H9 (cell line): ENCODE measurements at regions not wholly inside any gene's neighbourhood (a gene's known extent, or its start where the extent isn't known, plus 50 kb on each side); places are given as distances from the start of the nearest gene placed in this dataset.

Experiments used
- DNase-seq: peaks from one replicate; pipeline ENCODE4 v3.0.0-alpha.2; 2017
- H2AFZ ChIP-seq: one replicate; pipeline ENCODE4 v1.6.1; 2013; ENCODE audit warnings: mild to moderate bottlenecking, low read length, control low read depth, moderate library complexity
- H2AK5ac ChIP-seq: 2 replicates; pipeline ENCODE4 v1.6.1; 2013; ENCODE audit warnings: low read length, control low read depth, mixed read lengths; ENCODE audit not compliant: insufficient read length
- H2BK120ac ChIP-seq: one replicate; pipeline ENCODE4 v1.6.1; 2013; ENCODE audit warnings: low read depth, mild to moderate bottlenecking, low read length, control low read depth, inconsistent platforms; ENCODE audit not compliant: poor library complexity, severe bottlenecking
- H2BK12ac ChIP-seq: 2 replicates; pipeline ENCODE4 v1.6.1; 2013; ENCODE audit warnings: low read length, control low read depth, mixed read lengths, low read depth; ENCODE audit not compliant: insufficient read length
- H2BK15ac ChIP-seq: 2 replicates; pipeline ENCODE4 v1.6.1; 2013; ENCODE audit warnings: low read depth, low read length, control low read depth
- H2BK20ac ChIP-seq: one replicate; pipeline ENCODE4 v1.6.1; 2013; ENCODE audit warnings: low read depth, mild to moderate bottlenecking, low read length, control low read depth, inconsistent platforms; ENCODE audit not compliant: poor library complexity, severe bottlenecking
- H2BK5ac ChIP-seq: 2 replicates; pipeline ENCODE4 v1.6.1; 2013; ENCODE audit warnings: low read length, control low read depth, mixed read lengths; ENCODE audit not compliant: insufficient read length
- H3K14ac ChIP-seq: 2 replicates; pipeline ENCODE4 v1.6.1; 2013; ENCODE audit warnings: low read length, control low read depth; ENCODE audit not compliant: insufficient read depth
- H3K18ac ChIP-seq: 2 replicates; pipeline ENCODE4 v1.6.1; 2013; ENCODE audit warnings: low read depth, mild to moderate bottlenecking, mixed read lengths, low read length, control low read depth; ENCODE audit not compliant: insufficient read length
- H3K23ac ChIP-seq: 2 replicates; pipeline ENCODE4 v1.6.1; 2013; ENCODE audit warnings: low read length, control low read depth, mixed read lengths, low read depth; ENCODE audit not compliant: insufficient read length
- H3K23me2 ChIP-seq: 2 replicates; pipeline ENCODE4 v1.6.1; 2013; ENCODE audit warnings: low read depth, mild to moderate bottlenecking, mixed read lengths, low read length, control low read depth; ENCODE audit not compliant: insufficient read length, poor library complexity, severe bottlenecking
- H3K27ac ChIP-seq: 2 replicates; pipeline ENCODE4 v1.5.1; 2013; ENCODE audit warnings: low read length, control low read depth, mixed read lengths, low read depth; ENCODE audit not compliant: insufficient read length
- H3K27me3 ChIP-seq: 2 replicates; pipeline ENCODE4 v1.6.1; 2013; ENCODE audit warnings: low read length, control low read depth, inconsistent platforms; ENCODE audit not compliant: insufficient read depth
- H3K4ac ChIP-seq: 2 replicates; pipeline ENCODE4 v1.6.1; 2013; ENCODE audit warnings: low read depth, mild to moderate bottlenecking, control low read depth, inconsistent platforms, low read length, moderate library complexity
- H3K4me1 ChIP-seq: 2 replicates; pipeline ENCODE4 v1.6.1; 2013; ENCODE audit warnings: low read length, control low read depth, inconsistent platforms; ENCODE audit not compliant: insufficient read depth
- H3K4me2 ChIP-seq: 2 replicates; pipeline ENCODE4 v1.6.1; 2013; ENCODE audit warnings: low read length, control low read depth, mixed read lengths; ENCODE audit not compliant: insufficient read length, insufficient read depth
- H3K56ac ChIP-seq: 2 replicates; pipeline ENCODE4 v1.6.1; 2013; ENCODE audit warnings: low read depth, mild to moderate bottlenecking, mixed read lengths, low read length, control low read depth; ENCODE audit not compliant: insufficient read length
- H3K79me1 ChIP-seq: 2 replicates; pipeline ENCODE4 v1.6.1; 2013; ENCODE audit warnings: low read depth, mild to moderate bottlenecking, moderate library complexity, low read length, control low read depth, inconsistent platforms; ENCODE audit not compliant: insufficient read depth, poor library complexity, severe bottlenecking
- H3K79me2 ChIP-seq: 2 replicates; pipeline ENCODE4 v1.6.1; 2013; ENCODE audit warnings: low read length, control low read depth, inconsistent platforms; ENCODE audit not compliant: insufficient read depth
- H3K9ac ChIP-seq: 2 replicates; pipeline ENCODE4 v1.6.1; 2013; ENCODE audit warnings: low read length, control low read depth, mixed read lengths; ENCODE audit not compliant: insufficient read length; ENCODE audit errors: extremely low read depth
- H3K9me3 ChIP-seq: one replicate; pipeline ENCODE4 v1.6.1; 2013; ENCODE audit warnings: low read depth, low read length, inconsistent platforms; ENCODE audit not compliant: control insufficient read depth
- H3T11ph ChIP-seq: one replicate; pipeline ENCODE4 v1.6.1; 2013; ENCODE audit warnings: mild to moderate bottlenecking, low read length, control low read depth, inconsistent platforms
- H4K20me1 ChIP-seq: one replicate; pipeline ENCODE4 v1.6.1; 2013; ENCODE audit not compliant: control insufficient read depth, insufficient read length, insufficient read depth
- H4K5ac ChIP-seq: 2 replicates; pipeline ENCODE4 v1.6.1; 2013; ENCODE audit warnings: low read depth, mild to moderate bottlenecking, mixed read lengths, low read length, control low read depth; ENCODE audit not compliant: insufficient read length
- H4K8ac ChIP-seq: replicated peaks from 2 replicates; pipeline ENCODE4 v1.6.1; 2013; ENCODE audit warnings: low read length, control low read depth, mixed read lengths, low read depth; ENCODE audit not compliant: insufficient read length
- H4K91ac ChIP-seq: 2 replicates; pipeline ENCODE4 v1.6.1; 2013; ENCODE audit warnings: low read depth, mild to moderate bottlenecking, moderate library complexity, mixed read lengths, low read length, control low read depth; ENCODE audit not compliant: insufficient read length
- H3K27ac Mint-ChIP-seq, 3 experiments: 2 replicates in 2 of 3; 3 replicates in 1 of 3; pipeline ENCODE4 v1.8.0; 2020 to 2021; ENCODE audit warnings: mixed read lengths in 3 of 3, mild to moderate bottlenecking in 1 of 3, moderate library complexity in 1 of 3
- H3K27me3 Mint-ChIP-seq: 2 replicates; pipeline ENCODE4 v1.8.0; 2021; ENCODE audit warnings: low read depth, mild to moderate bottlenecking, moderate library complexity, mixed read lengths
- H3K36me3 Mint-ChIP-seq, 3 experiments: 2 replicates in 2 of 3; 3 replicates in 1 of 3; pipeline ENCODE4 v1.8.0; 2020 to 2021; ENCODE audit warnings: low read depth in 3 of 3, mixed read lengths in 3 of 3; ENCODE audit not compliant: insufficient read depth in 1 of 3
- H3K4me1 Mint-ChIP-seq, 2 experiments: 2 replicates each; pipeline ENCODE4 v1.8.0; 2020; ENCODE audit warnings: mixed read lengths in 2 of 2
- H3K4me3 Mint-ChIP-seq, 2 experiments: 2 replicates in 1 of 2; 3 replicates in 1 of 2; pipeline ENCODE4 v1.8.0; 2020 to 2021; ENCODE audit warnings: mild to moderate bottlenecking in 2 of 2, mixed read lengths in 2 of 2, moderate library complexity in 1 of 2
- H3K9me3 Mint-ChIP-seq, 2 experiments: 2 replicates in 1 of 2; 3 replicates in 1 of 2; pipeline ENCODE4 v1.8.0; 2020; ENCODE audit warnings: mild to moderate bottlenecking in 2 of 2, mixed read lengths in 2 of 2, moderate library complexity in 1 of 2
- CTCF ChIP-seq: fragments of 200-600 bp; sonication (generic); conservative IDR thresholded peaks from 3 replicates; pipeline ENCODE4 v1.8.0; 2021; ENCODE audit warnings: antibody characterized with exemption, mild to moderate bottlenecking
- WGBS: extraction: QIAGEN DNeasy Blood & Tissue Kit; methylation state at CpG from one replicate; pipeline ENCODE4 v1.1.7; 2013; ENCODE audit warnings: missing lambda C conversion rate, low lambda C conversion rate, mixed read lengths; ENCODE audit not compliant: insufficient read length; ENCODE audit errors: extremely low coverage; 5-methylcytosine and 5-hydroxymethylcytosine counted together

GRCh38 chr21:21929226-21929625 is 931.0 kb downstream of the NCAM2 start:
- H4K91ac ChIP-seq = no peak overlapping the region
- H3K36me3 Mint-ChIP-seq = peaks cover 0 to 5% (median 0%) of the 10 kb centered on the region in 3 experiments; a peak in 2 of 7 replicates
- no peak overlapping the region for H3K4ac ChIP-seq
- no peak overlapping the region for H3K27ac Mint-ChIP-seq
- no peak overlapping the region for H2AK5ac ChIP-seq
- no peak overlapping the region for H4K8ac ChIP-seq
- no peak overlapping the region for H3K14ac ChIP-seq
- no peak overlapping the region for H2BK5ac ChIP-seq
- H3K56ac ChIP-seq = no peak overlapping the region
- H3K79me2 ChIP-seq = no peaks in the 10 kb centered on the region
- no peak overlapping the region for H2BK12ac ChIP-seq
- H3T11ph ChIP-seq = no peak overlapping the region
- H3K9me3 Mint-ChIP-seq = peaks cover 0 to 2% of the 10 kb centered on the region in 2 experiments; a peak in 2 of 5 replicates
- H2BK20ac ChIP-seq = no peak overlapping the region
- H3K4me2 ChIP-seq = no peak overlapping the region
- no peak overlapping the region for H3K27ac ChIP-seq
- no peaks in the 10 kb centered on the region for H3K23me2 ChIP-seq
- H3K27me3 Mint-ChIP-seq = no peaks in the 10 kb centered on the region
- H3K9me3 ChIP-seq = no peaks in the 10 kb centered on the region
- H3K4me1 ChIP-seq = peaks cover 3% of the 10 kb centered on the region; the same call in 1 of the 2 replicates
- no peak overlapping the region for H3K23ac ChIP-seq
- H2AFZ ChIP-seq = no peak overlapping the region
- no CpG with 5 or more reads among the region's 1 CpG for WGBS
- no peak overlapping the region for H2BK15ac ChIP-seq
- no peak overlapping the region for H3K9ac ChIP-seq
- no peak overlapping the region for H2BK120ac ChIP-seq
- no peak overlapping the region for H3K4me3 Mint-ChIP-seq
- H4K5ac ChIP-seq = no peak overlapping the region
- TF ChIP-seq CTCF = no peak
- H4K20me1 ChIP-seq = no peaks in the 10 kb centered on the region
- peaks cover 13 to 14% of the 10 kb centered on the region in 2 experiments for H3K4me1 Mint-ChIP-seq
- H3K79me1 ChIP-seq = no peaks in the 10 kb centered on the region
- DNase-seq = no peak
- no peaks in the 10 kb centered on the region for H3K27me3 ChIP-seq
- no peak overlapping the region for H3K18ac ChIP-seq
